ENCODE measurements at regions not wholly inside any gene's neighbourhood (a gene's known extent, or its start where the extent isn't known, plus 50 kb on each side); places are given as distances from the start of the nearest gene placed in this dataset.

DNA sequence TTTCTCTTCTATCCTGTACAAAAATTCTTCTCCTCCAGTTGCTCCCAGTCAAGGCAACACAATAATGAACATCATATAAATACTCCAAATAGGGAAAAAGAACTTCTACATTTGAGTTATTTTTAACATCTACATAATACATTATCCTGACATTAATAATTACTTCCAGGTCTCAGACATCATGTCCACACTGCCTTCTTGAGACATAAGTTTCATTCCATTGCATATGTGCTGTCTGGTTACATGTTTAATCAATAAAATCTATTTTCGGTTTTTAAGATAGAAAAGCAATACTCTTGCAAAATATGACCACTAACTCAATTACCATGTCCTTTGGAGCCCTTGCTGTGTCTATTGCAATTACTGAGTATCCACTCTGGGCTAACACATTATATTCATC is 881.9 kb downstream of the GALC start:
- no peak for DNase-seq (ENCODE audit: low read depth in 3 of 3)

DNA sequence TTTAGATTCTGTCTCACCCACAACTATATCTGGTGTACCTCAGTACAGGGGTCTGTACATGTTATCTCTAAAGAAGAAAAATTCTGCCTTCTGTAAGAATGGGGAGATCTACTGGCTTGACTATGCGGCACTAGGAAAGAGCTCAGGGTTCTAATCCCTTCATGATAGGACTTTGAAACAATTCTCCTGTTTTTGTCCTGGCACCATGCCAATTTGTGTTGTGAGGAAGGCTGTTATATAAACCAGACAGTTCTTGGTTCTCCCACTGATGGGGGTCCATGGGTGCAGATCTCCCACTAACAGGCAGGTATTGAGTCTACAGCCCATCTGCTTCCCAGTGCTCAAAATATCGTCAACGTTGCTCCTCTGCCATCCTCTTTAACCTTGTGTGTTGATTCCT is 883.7 kb downstream of the GALC start:
- no peak for DNase-seq (ENCODE audit: low read depth in 3 of 3)

DNA sequence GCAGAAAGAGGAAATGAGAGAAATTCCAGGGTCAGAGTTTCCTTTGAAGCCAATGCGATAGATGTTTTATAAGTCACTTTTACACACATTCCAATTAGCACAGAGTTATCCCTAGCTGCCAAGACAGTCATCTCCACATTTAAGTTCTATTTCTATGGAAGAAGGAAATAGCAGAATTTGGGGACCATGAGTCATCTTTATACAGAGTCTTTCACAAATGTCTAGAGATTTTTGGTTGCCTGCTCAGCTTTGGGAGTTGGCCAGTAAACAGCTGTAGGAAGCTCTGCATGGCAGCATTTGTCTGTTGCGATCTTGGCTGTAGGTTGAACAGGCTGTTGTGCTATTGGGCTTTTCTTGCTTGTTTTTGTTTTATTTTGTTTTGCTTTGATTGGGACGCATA is 884.3 kb downstream of the GALC start:
- no peak for DNase-seq (ENCODE audit: low read depth in 3 of 3)

DNA sequence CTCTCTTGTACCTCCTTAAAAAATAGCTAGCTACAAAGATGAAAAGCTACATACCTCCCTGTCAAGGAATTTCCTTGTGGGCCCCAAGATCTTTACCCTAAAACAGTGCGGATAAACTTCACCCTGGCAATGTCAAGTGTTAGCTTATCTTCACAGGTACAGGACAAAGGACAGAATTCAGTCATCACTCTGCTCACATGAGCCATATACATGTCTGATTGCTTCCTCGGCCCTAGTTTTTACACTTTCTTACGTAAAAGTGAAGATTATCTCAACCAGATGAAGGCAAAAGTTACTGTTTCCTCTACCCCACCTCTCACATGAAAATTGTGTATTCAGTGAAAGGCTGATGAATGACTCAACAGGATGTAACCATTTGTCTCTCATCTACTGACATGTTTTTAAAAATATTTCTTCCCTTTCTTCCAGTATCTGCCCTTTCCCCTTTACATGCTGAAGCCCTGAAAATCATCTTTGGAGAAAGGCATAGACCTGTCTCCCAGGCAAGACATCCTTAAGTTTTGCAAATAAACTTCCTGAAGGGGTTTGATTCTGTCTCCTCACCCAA is 890.1 kb downstream of the GALC start:
- DNase-seq (ENCODE audit: low read depth in 3 of 3) = no peak

DNA sequence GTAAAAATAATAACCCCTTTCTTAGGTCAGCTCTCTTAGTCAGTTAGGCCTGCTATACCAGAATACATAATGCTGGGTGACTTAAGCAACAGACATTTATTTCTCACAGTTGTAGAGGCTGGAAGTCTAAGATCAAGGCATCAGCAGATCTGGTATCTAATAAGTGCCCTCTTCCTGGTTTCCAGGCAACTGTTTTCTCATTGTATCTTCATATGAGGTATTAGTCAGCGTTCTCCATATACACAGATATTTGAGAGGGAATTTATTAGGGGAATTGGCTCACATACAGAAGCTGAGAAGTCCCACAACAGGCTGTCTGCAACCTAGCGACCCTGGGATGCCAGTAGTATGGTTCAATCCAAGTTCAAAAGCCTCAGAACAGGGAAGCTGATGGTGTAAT is 896.0 kb downstream of the GALC start:
- no peak for DNase-seq (ENCODE audit: low read depth in 3 of 3)

DNA sequence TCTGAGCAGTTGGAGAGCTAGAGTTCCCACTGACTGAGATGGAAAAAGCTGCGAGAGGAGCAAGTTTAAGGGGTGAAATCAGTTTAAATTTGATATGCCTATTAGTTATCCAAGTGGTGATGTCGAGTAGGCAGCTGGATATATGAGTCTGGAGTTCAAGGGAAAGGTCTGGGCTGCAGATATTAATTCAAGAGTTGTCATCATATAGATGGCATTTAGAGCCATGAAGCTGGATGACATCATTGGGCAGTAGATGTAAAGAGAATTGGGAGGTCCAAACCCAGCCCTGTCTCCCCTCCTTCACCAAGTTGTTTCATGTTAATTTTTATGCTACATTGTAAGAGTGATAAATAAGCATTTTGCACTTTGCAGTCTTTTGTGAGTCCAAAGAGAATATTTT is 898.1 kb downstream of the GALC start:
- no peak for DNase-seq (ENCODE audit: low read depth in 3 of 3)

DNA sequence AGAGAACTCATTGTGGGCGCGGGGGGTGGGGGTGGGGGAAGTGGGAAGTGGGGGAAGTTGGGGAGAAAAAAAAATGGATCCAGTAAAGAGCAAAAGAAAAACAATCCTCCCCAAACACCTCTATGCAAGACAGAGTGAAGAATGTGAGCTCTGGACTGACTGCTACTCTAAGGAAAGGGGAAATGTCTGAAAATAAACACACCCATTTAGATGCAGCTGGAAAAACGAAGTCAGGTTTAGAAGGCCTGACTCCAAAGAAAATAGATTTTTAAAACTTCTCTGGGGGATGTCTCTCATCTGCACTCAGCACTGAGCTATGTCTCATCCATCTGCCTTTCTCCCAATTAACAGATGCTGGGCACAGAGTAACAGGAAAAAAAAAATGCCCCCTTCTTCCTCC is 904.4 kb downstream of the GALC start:
- DNase-seq (ENCODE audit: low read depth in 3 of 3) = no peak

DNA sequence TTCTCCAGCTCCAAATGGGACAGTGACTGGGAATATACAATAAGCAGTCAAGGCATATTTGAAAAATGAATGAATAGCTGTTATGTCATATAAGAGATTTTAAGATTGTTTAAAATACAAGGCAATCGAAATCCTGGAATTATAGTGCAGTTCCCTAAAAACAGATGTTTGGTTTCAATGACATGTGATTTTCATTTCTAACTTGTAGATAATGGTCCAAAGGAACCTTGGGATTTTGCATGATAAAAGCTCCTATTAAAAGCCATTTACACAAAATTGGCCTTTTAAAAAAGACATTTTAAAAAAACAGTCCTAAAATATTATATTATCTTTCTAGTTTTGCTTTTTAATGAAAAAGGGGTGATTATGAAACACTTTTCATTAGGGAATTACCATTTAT is 905.1 kb downstream of the GALC start:
- DNase-seq (ENCODE audit: low read depth in 3 of 3) = no peak

DNA sequence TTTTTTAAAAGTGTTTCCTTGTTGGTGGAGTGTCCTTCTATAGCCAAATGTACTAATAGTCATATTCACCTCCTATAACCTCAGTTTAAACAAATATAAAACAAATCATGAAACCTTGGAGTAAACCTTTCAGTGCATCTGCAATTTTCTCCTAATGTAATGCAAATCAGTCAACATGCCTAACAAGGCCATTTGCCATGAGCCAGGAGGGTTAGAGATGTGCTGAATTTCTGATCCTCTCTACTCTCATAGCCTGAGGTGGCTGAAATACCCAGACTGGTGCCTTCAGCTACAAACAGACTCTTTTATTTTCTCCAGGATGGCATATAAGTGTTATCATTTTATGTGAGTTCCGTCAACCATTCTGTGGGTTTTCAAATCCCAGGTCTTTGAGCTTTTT is 908.1 kb downstream of the GALC start:
- DNase-seq (ENCODE audit: low read depth in 3 of 3) = no peak

DNA sequence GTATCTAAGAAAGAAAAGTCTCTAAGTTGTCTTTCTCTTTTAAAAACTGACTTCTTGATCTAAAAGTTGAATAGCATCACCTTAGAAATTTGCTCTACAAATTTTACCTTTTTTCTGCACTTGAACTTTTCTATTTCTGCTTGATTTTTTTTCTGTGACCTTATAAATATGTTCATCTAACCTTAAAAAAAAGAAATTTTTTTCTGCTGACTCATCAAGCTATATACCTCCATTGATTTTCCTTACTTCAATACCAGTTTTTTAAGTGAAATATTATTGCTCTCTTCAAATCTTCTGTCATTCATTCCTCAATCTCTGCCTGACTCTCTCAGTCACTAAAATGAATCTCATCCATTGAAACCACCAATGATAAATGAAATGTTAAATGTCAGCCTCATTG is 910.1 kb downstream of the GALC start:
- DNase-seq (ENCODE audit: low read depth in 3 of 3) = no peak

DNA sequence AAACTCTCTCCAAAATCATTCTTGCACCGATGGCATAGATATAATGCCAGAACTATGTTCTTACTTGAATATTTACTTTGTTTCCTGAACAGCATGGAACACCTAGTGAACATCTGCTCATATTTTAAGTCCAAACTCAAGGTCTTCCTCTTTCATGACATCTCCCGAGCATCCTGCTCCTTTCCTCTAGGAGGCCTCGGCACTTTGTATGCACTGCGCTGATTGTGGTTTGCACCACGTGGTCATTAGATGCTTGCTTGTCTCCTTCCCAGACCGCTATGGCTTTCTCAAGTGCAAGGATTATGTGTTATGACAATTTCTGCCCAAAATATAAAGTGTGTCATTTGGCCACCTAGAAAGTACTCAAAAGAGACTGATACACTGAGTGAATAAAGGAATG is 912.0 kb downstream of the GALC start:
- DNase-seq (ENCODE audit: low read depth in 3 of 3) = no peak

DNA sequence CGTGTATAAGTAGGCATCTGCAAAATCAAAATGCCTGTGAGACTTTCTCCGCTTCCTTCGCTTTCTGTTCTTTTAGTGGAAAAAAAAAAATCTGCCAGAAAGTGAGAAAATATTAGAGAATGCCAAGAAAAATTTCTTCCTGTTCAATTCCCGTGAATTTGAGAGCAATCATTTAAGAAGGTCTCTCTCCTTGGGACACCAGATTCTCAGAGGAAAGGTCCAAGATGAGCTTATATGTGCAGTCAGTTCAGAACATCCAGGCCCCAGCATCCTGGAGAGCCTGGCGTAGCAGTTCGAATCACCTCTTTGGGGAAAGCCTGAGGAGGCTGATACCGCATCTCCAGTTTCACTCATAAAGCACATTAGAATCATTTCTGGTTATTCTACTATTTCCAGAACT is 912.8 kb downstream of the GALC start:
- DNase-seq (ENCODE audit: low read depth in 3 of 3) = no peak

DNA sequence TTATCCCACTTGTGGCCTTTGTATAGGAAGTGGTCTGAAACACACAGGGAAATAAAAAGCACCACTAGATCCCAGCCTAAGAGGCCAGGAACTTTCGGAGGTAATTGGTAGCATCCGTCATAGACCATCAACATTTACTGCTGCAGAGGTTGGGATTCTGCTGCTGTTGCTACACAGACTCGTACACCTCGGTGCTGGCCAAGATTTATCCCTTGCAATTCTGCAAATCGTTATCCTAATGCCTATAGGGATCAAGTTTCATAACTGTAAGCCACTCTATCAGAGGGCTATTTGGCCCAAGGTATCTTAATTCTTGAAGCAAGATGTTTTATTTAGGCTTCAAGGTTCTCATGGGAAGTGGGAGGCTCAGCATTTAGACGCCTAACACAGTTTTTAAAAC is 913.6 kb downstream of the GALC start:
- no peak for DNase-seq (ENCODE audit: low read depth in 3 of 3)

DNA sequence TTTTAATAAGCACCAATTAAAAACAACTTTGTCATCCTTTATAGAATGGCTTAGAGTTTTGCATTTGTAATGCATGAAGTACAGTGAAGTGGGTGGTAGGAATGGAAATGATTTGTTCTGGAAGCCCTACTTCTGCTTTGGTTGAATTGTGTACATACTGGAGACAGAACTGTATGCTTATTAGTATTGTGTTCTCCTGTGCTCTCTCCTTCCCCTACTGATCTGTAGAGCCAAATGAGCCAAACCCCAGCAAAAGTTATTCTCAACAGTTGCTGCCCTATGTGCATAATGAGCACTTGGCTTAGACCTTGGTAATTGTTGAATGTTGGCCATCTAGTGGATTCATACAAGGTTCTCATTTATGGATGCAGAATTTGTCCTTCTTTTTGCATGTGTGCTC is 916.1 kb downstream of the GALC start:
- DNase-seq (ENCODE audit: low read depth in 3 of 3) = no peak

DNA sequence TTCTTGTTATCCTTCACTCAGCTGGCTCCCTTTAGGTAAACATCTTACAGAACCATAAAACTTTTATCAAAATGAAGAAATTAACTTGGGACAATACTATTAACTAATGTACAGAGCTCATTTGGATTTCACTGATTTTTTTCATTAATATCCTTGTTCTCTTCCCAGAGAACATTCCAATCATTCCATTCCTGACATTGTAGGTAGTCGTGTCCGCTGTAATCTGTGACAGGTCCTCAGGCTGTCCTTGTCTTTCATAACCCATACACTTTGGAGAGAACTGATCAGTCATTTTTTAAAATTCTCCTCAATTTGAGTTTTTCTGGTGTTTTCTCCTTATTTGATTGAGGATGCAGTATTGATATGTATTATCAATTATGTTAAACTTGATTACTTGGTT is 916.8 kb downstream of the GALC start:
- DNase-seq (ENCODE audit: low read depth in 3 of 3) = no peak

DNA sequence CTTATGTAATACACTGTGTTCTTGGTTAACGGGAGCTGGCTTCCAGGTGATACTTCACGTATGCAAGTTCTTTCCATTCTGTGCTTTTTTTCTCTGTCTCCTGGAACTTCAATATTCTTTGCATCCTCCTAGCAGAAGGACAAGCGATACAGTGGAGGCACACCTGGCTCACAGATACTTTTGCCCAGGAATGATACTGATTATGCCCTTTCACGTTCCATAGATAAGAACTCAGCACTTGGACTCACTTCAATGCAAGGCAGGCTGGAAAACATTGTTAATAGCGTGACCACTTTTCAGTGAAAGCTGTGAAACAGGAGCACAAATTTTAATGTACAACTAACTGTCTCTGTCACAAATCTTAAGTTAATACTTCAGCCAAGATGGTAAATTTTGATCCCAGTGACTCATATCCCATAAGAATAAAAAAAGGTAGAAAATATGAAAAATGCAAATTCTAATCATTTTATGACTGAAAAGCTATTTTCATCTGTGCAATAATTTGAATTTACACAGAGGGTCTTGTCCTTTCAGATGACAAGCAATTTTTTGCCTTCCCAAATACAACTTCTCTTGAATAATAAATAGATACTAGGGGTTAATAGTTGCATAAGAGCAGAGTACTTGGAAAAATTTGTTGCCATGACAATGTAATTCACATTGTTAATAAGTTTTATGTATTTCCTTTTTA is 919.0 kb downstream of the GALC start:
- DNase-seq (ENCODE audit: low read depth in 3 of 3) = no peak

DNA sequence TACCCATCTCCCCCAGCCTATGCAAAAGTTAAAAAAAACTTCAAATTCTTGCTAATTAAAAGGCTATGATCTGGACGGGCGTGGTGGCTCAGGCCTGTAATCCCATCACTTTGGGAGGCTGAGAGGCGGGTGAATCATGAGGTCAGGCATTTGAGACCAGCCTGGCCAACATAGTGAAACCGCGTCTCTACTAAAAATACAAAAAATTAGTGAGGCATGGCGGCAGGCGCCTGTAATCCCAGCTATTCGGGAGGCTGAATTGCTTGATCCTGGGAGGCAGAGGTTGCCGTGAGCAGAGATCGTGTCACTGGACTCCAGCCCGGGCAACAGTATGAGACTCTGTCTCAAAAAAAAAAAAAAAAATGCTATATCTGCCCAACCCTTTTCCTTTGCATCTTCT is 925.4 kb downstream of the GALC start:
- no peak for DNase-seq (ENCODE audit: low read depth in 3 of 3)

DNA sequence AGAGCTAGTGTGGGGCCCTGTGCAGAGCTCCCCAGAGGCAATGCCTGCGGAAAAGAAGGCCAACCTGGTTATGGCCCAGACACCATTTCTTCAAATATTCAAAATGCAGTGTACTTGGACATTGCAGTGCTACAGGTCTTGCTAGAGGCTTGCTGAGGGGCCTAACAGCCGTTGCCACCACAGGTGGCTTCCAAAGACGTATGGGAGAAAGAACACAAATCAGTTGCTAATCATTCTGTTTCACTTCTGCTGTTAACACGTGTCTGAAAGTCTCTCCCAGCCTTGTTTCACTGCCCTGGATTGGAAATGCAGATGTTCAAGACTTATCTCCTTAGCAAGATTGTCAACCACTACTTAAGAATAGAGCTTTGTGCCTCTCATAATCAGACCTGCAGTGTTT is 925.9 kb downstream of the GALC start:
- no peak for DNase-seq (ENCODE audit: low read depth in 3 of 3)

DNA sequence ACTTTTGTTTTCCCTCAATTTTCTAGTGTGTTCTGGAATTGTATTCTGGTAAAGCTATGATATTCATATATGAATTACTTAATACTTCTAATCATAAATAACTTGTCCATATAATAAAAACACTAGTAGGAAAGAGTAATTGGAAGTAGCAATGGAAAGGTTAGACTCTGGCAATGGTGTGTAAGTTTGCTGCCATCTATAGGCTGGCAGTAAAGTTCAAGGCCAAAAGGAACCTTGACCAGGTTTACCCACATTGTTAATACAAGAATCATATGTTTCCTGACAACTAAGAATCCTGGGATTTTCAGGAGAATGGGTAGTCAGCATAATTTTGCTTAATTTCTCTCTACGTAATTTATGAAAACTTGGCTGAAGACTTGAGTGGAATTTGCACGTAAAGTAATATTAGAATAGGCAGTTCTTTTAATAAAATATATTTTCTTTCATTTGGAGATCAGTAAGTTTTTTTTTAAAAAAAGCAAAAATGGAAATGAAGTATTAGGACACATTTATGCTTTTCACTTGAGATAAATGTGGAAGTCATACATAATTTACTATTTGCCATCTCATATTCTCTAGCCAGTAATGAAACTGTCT is 926.7 kb downstream of the GALC start:
- DNase-seq (ENCODE audit: low read depth in 3 of 3) = no peak

DNA sequence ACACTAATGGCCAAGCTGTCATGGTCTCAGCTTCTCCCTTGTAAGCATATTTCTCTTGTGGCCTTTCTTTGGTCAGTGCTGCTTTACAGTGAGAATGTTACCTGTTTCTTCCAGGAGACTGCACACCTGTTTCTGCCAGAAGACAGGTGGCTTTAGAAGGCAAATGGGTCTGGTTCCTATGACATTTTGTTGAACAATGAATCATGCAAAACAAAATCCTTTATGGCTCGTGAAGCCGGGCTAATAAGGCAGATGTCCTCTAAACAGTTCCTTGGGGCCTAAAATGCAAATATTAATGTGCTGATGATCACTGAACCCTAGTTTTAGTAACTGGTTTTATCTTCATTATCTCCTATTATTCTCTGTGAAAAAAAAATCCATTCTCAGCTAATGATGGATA is 927.6 kb downstream of the GALC start:
- DNase-seq (ENCODE audit: low read depth in 3 of 3) = no peak

DNA sequence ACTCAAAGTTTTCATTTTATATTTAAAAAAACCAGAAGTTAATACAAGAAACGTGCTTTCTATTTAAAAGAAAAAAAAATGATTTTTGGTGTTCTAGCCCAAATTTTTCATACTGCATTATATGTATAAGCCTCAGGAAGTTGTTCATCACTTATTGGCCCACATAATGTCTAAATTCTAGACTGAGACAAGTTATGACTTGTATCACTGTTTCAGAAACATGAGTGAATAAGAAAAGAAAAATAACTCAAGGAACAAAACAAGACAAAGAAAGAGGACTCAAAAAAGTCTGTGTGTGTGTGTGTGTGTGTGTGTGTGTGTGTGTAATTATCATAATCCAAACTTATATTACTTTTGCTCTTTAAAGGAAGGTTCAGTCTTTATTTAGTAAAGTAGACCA is 929.8 kb downstream of the GALC start:
- DNase-seq (ENCODE audit: low read depth in 3 of 3) = no peak

DNA sequence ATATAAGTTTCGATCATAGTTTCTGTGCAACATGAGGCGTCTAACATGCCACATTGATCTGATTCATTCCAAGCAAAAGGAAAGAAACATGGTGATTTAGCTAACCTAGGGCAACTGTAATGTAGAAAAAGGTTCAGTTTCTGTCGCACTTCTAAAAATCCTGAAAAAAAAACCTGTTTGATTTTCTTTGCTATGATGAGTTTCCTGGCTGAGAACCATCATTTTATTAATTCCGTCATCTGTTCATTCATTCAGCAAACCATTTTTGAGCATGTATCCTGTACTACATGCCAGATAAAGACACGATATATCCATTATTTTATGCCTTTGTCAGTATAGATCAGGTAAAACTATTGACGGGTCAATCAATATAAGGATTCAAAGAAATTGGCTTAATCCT is 932.6 kb downstream of the GALC start:
- DNase-seq (ENCODE audit: low read depth in 3 of 3) = no peak

DNA sequence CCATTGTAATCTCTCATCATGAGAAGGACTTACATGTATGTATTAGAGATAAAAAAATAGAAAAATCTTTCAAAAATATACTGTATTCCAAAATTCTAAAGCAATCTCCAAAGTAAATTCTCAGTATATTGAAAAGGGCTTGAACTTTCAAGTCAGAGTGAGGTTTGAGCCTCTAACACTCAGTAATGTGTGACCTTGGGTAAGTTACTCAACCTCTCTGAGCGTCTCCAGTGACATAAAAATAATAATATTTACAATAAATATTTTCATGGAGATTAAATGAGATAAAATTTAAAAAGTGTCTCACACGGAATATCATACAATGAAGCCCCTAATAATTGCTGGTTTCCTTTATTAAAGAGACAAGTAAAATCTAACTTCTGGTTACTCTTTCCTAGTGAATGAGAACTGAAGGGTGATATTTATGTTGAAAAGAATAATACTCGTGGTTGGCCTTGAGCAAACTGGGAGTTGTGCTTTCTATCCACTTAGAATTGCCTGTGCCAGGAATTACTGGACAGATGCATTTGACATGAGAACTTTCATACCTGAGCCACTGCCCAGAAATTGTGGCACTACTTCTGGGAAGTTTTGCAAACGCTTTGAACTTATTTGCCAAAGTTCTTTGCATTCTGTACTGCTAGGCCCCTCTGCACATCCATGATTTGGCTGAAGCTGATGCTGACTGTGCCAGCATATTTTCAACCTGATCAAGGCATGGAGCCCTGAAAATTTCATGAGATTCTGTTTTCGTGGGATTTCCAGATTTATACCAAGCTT is 933.7 kb downstream of the GALC start:
- no peak for DNase-seq (ENCODE audit: low read depth in 3 of 3)
